K562 (cell line): ENCODE measurements at regions not wholly inside any gene's neighbourhood (a gene's known extent, or its start where the extent isn't known, plus 50 kb on each side); places are given as distances from the start of the nearest gene placed in this dataset.

Source experiments
- ATAC-seq: fragments of 200-7000 bp; cut with Tn5 transposase; 3 replicates; pipeline ENCODE4 v1.9.1; 2020; ENCODE audit warnings: moderate library complexity
- BruUV-seq: library from RNA; stranded (reverse); fragments of 400-500 nt; replicated peaks from 2 replicates; lab custom pipeline; 2021; lab: Mats Ljungman, UMichigan
- CTCF ChIA-PET: fragments of 300-600 bp; formaldehyde crosslinking; extraction: SDS; loops from one replicate; lab custom pipeline; 2021; ENCODE audit warnings: low intra/inter-chr PET ratio; lab: Yijun Ruan, JAX
- POLR2A ChIA-PET: fragments of 300-600, 350-650 bp; sonication (Branson Sonifier 250); formaldehyde crosslinking; extraction: SDS; loops from one replicate; lab custom pipeline; 2021; ENCODE audit warnings: antibody characterized with exemption, inconsistent platforms; lab: Yijun Ruan, JAX
- DNase-seq, 4 experiments: peaks; one replicate each; pipeline versions ENCODE4 v3.0.0 to v3.0.0-alpha.2; 2011 to 2018; ENCODE audit warnings: low spot score in 3 of 4, mixed read lengths in 3 of 4; ENCODE audit errors: extremely low read depth in 1 of 4
- FAIRE-seq: peaks from 2 replicates; lab custom pipeline; 2011; peaks lifted over from hg19 to GRCh38; lab: Jason Lieb, UNC
- H2AFZ ChIP-seq: 2 replicates; pipeline ENCODE4 v1.6.0; 2011; ENCODE audit warnings: low read depth, low read length, control low read depth, inconsistent platforms
- H3K27ac ChIP-seq: fragments of 200-600 bp; 3 replicates; pipeline ENCODE4 v1.8.0; 2011; ENCODE audit warnings: low read depth, mild to moderate bottlenecking, control low read depth, inconsistent platforms, low read length, moderate library complexity, mixed read lengths; ENCODE audit errors: extremely low read depth
- H3K27me3 ChIP-seq, 2 experiments: fragments of 300-600 bp in 1 of 2; 2 replicates in 1 of 2; 3 replicates in 1 of 2; pipeline versions ENCODE4 v1.6.0 to v1.8.0; 2011; ENCODE audit warnings: inconsistent platforms in 2 of 2, low read length in 2 of 2, mild to moderate bottlenecking in 1 of 2, mixed read lengths in 1 of 2, moderate library complexity in 1 of 2; ENCODE audit not compliant: control insufficient read depth in 2 of 2, insufficient read depth in 2 of 2
- H3K36me3 ChIP-seq: fragments of 300-600 bp; 3 replicates; pipeline ENCODE4 v1.8.0; 2011; ENCODE audit warnings: mild to moderate bottlenecking, low read length, inconsistent platforms; ENCODE audit not compliant: control insufficient read depth, insufficient read depth
- H3K4me1 ChIP-seq, 2 experiments: fragments of 200-600 bp in 1 of 2; replicated peaks in 1 of 2; 2 replicates in 1 of 2; 3 replicates in 1 of 2; pipeline versions ENCODE4 v1.5.1 to v1.8.0; 2011; ENCODE audit warnings: inconsistent platforms in 2 of 2, low read length in 2 of 2, mild to moderate bottlenecking in 1 of 2, mixed read lengths in 1 of 2, moderate library complexity in 1 of 2; ENCODE audit not compliant: control insufficient read depth in 2 of 2, insufficient read depth in 2 of 2
- H3K4me2 ChIP-seq: 2 replicates; pipeline ENCODE4 v1.6.1; 2011; ENCODE audit warnings: low read length, control low read depth, inconsistent platforms, mixed read lengths; ENCODE audit not compliant: insufficient read depth
- H3K4me3 ChIP-seq: fragments of 200-600 bp; sonication (generic), shearing (Covaris generic); 2 replicates; pipeline ENCODE4 v1.5.1; 2016; ENCODE audit warnings: control low read depth, inconsistent platforms
- H3K79me2 ChIP-seq: fragments of 200-600 bp; 3 replicates; pipeline ENCODE4 v1.8.0; 2011; ENCODE audit warnings: low read length, inconsistent platforms; ENCODE audit not compliant: control insufficient read depth, insufficient read depth
- H3K9ac ChIP-seq, 2 experiments: 2 replicates each; pipeline versions ENCODE4 v1.6.0 to v1.6.1; 2011; ENCODE audit warnings: low read depth in 2 of 2, low read length in 2 of 2, control low read depth in 1 of 2, inconsistent platforms in 1 of 2, mild to moderate bottlenecking in 1 of 2, mixed read lengths in 1 of 2; ENCODE audit not compliant: insufficient read depth in 1 of 2
- H3K9me1 ChIP-seq: one replicate; pipeline ENCODE4 v1.6.0; 2011; ENCODE audit warnings: inconsistent platforms, mild to moderate bottlenecking, low read length, moderate library complexity; ENCODE audit not compliant: control insufficient read depth, insufficient read depth
- H3K9me3 ChIP-seq: replicated peaks from 2 replicates; pipeline ENCODE4 v1.5.1; 2011; ENCODE audit warnings: low read depth, low read length, inconsistent platforms; ENCODE audit not compliant: control insufficient read depth, insufficient read depth
- H4K20me1 ChIP-seq: replicated peaks from 2 replicates; pipeline ENCODE4 v1.6.1; 2011; ENCODE audit warnings: low read length, inconsistent platforms, mixed read lengths; ENCODE audit not compliant: control insufficient read depth, insufficient read depth
- ARID3B ChIP-seq: fragments of 250-450 bp; sonication (Bioruptor Pico); IDR thresholded peaks from 2 replicates; pipeline ENCODE4 v1.4.0; 2020; ENCODE audit warnings: borderline replicate concordance
- BRF2 ChIP-seq: IDR thresholded peaks from 3 replicates; pipeline ENCODE4 v1.6.1; 2011; ENCODE audit warnings: borderline replicate concordance, mild to moderate bottlenecking; ENCODE audit not compliant: insufficient read length, insufficient read depth
- ELF4 ChIP-seq: fragments of 450-650 bp; formaldehyde crosslinking; IDR thresholded peaks from 2 replicates; pipeline ENCODE4 v1.4.0; 2022; ENCODE audit warnings: missing genetic modification characterization
- FOXJ3 ChIP-seq: sonication (generic); formaldehyde crosslinking; IDR thresholded peaks from 2 replicates; pipeline ENCODE4 v1.4.0; 2020; ENCODE audit warnings: mild to moderate bottlenecking, missing genetic modification reagents
- NKRF ChIP-seq: fragments of 450-650 bp; IDR thresholded peaks from 2 replicates; pipeline ENCODE4 v1.6.1; 2016; ENCODE audit warnings: borderline replicate concordance
- PRDM10 ChIP-seq: fragments of 450-650 bp; IDR thresholded peaks from 2 replicates; pipeline ENCODE4 v1.6.1; 2018; ENCODE audit not compliant: partially characterized antibody
- ZNF77 ChIP-seq: fragments of 250-450 bp; sonication (Bioruptor Pico); IDR thresholded peaks from 2 replicates; pipeline ENCODE4 v1.5.0; 2020
- in situ Hi-C: fragments of 300-500 bp; cut with MboI; formaldehyde crosslinking; loops from 4 replicates; pipeline ENCODE4 v1.15.0; 2018; ENCODE audit warnings: inconsistent platforms, mixed read lengths
- intact Hi-C: fragments of 100-400 bp; cut with micrococcal nuclease; formaldehyde crosslinking; loops from 2 replicates; pipeline ENCODE4 v1.14.2; 2022

DNA sequence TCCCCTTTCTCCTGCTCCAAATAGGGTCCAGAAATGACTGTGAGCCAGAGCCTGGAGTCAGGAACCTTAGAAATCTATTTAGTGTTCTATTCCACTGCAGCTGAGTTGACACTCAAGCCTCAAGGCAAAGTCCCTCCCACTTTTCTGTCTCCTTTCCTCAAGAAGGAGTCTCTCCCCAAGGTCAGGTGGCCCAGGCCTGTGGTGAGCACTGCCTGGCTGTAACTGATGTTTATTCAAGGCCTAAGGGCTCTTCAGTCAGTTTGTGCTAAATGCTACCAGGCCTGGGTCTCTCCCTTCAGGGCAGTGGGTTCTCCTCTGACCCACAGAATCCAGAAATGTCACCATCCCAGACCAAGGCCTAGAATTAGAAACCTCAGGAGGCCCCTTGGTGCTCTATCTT, 1042.9 kb upstream of the EPHA7 start:
- no peaks in the 10 kb centered on the region for H3K79me2 ChIP-seq
- FAIRE-seq, result no peak
- in situ Hi-C loops (no loop called here), intact Hi-C loops (no loop called here)
- no peaks in the 10 kb centered on the region for H3K4me1 ChIP-seq
- H3K9me3 ChIP-seq, result no peaks in the 10 kb centered on the region
- no peak overlapping the region for H3K9ac ChIP-seq
- DNase-seq, result no peak
- no peak overlapping the region for H3K27ac ChIP-seq
- H3K27me3 ChIP-seq, result no peaks in the 10 kb centered on the region
- no peak for ATAC-seq
- ChIA-PET POLR2A (no interaction called here), CTCF (no interaction called here)
- no peak overlapping the region for H3K4me3 ChIP-seq
- no peaks in the 10 kb centered on the region for H4K20me1 ChIP-seq
- no peak overlapping the region for H3K4me2 ChIP-seq
- no peak for TF ChIP-seq ARID3B (CRISPR knock-in tag)
- TF ChIP-seq ZNF77, result no peak
- TF ChIP-seq NKRF, result no peak
- TF ChIP-seq ELF4, result no peak
- TF ChIP-seq FOXJ3 (CRISPR knock-in tag), result no peak
- no peak for TF ChIP-seq BRF2
- TF ChIP-seq PRDM10, result no peak
- no TSS peak for BruUV-seq
- no peaks in the 10 kb centered on the region for H3K36me3 ChIP-seq
- no peaks in the 10 kb centered on the region for H3K9me1 ChIP-seq
- no peak overlapping the region for H2AFZ ChIP-seq
